Naive thymus-derived CD8-positive, alpha-beta T cell (primary cell): ENCODE measurements at regions not wholly inside any gene's neighbourhood (a gene's known extent, or its start where the extent isn't known, plus 50 kb on each side); places are given as distances from the start of the nearest gene placed in this dataset.
A peak's percentile ranks its signal among the peaks of the same experiment; 100 is the strongest.

Experiments
- ATAC-seq, 2 donors: fragments of 150-1000 bp; cut with Tn5 transposase in 1 of 2; sonication (Bioruptor Pico), chemical (Tn5 transposase) in 1 of 2; 1 replicate in 1 of 2; 2 replicates in 1 of 2; pipeline ENCODE4 v1.10.0; 2021; ENCODE audit warnings: mild to moderate bottlenecking in 2 of 2, moderate library complexity in 2 of 2
- POLR2A ChIA-PET: fragments of 350-600 bp; sonication (Branson Sonifier 250); formaldehyde crosslinking; loops from one replicate; lab custom pipeline; 2021; ENCODE audit warnings: antibody characterized with exemption; lab: Charles Lee
- DNase-seq, 10 donors: peaks; one replicate each; pipeline versions ENCODE4 v3.0.0 to v3.0.0-alpha.2; 2020 to 2022
- H3K27ac Mint-ChIP-seq, 10 donors: one replicate each; pipeline ENCODE4 v1.8.0; 2020 to 2022; ENCODE audit warnings: mild to moderate bottlenecking in 10 of 10, mixed read lengths in 10 of 10, moderate library complexity in 4 of 10, inconsistent platforms in 1 of 10
- H3K27me3 Mint-ChIP-seq, 5 donors: one replicate each; pipeline ENCODE4 v1.8.0; 2021 to 2022; ENCODE audit warnings: mixed read lengths in 5 of 5
- H3K36me3 Mint-ChIP-seq, 3 donors: one replicate each; pipeline ENCODE4 v1.8.0; 2020 to 2022; ENCODE audit warnings: mixed read lengths in 3 of 3, mild to moderate bottlenecking in 2 of 3, inconsistent platforms in 1 of 3
- H3K4me1 Mint-ChIP-seq, 4 donors: one replicate each; pipeline ENCODE4 v1.8.0; 2021 to 2022; ENCODE audit warnings: mixed read lengths in 4 of 4
- H3K4me3 Mint-ChIP-seq, 10 donors: one replicate each; pipeline ENCODE4 v1.8.0; 2020 to 2022; ENCODE audit warnings: mild to moderate bottlenecking in 10 of 10, mixed read lengths in 10 of 10, moderate library complexity in 6 of 10, inconsistent platforms in 1 of 10
- H3K9me3 Mint-ChIP-seq, 9 donors: one replicate each; pipeline ENCODE4 v1.8.0; 2020 to 2022; ENCODE audit warnings: mixed read lengths in 9 of 9, mild to moderate bottlenecking in 3 of 9, inconsistent platforms in 1 of 9, moderate library complexity in 1 of 9

- H3K4me1 Mint-ChIP-seq = peaks cover 0 to 2% (median 0%) of the 10 kb centered on the region in 4 donors
- H3K9me3 Mint-ChIP-seq = no peaks in the 10 kb centered on the region
- H3K27ac Mint-ChIP-seq = peak overlapping the region in 1 of 10 donors; percentile 79
- POLR2A ChIA-PET = interaction anchor here (0.6 kb wide), 1 partner anchor 291 kb away, joined by 3 read pairs; no protein-coding TSS in a partner anchor
- ATAC-seq (no peak), DNase-seq (no peak)
- no peaks in the 10 kb centered on the region for H3K36me3 Mint-ChIP-seq
- H3K27me3 Mint-ChIP-seq = peaks cover 4 to 24% (median 6%) of the 10 kb centered on the region in 5 donors
- no peak overlapping the region for H3K4me3 Mint-ChIP-seq
Measured at GRCh38 chr6:108745664-108746336, 102.4 kb upstream of the ARMC2 start.

DNA sequence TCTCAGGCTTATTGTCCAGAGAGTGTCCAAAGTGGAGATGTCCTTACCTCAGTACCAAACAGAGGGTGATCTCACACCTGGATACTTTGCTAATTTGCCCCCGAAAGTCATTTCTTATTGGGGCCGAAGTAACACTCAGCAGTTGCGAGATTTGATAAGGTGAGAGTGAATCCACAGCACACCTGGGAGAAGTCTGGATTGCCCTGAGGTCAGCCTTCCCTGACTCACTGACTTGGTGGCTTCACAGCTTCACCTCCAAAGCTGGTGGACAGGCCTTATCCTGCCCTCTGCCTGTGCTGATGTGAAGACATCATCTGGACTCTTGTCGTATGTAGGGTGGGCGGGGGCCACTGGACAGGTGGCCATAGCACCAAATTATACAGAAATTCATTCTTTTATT is 101.9 kb upstream of the ARMC2 start:
- no peaks in the 10 kb centered on the region for H3K9me3 Mint-ChIP-seq
- no peak for DNase-seq
- no peak for ATAC-seq
- POLR2A ChIA-PET = no interaction called here
- H3K36me3 Mint-ChIP-seq = no peaks in the 10 kb centered on the region
- no peak overlapping the region for H3K4me3 Mint-ChIP-seq
- peaks cover 0 to 2% (median 0%) of the 10 kb centered on the region in 4 donors for H3K4me1 Mint-ChIP-seq
- peaks cover 4 to 21% (median 6%) of the 10 kb centered on the region in 5 donors for H3K27me3 Mint-ChIP-seq
- no peak overlapping the region for H3K27ac Mint-ChIP-seq

DNA sequence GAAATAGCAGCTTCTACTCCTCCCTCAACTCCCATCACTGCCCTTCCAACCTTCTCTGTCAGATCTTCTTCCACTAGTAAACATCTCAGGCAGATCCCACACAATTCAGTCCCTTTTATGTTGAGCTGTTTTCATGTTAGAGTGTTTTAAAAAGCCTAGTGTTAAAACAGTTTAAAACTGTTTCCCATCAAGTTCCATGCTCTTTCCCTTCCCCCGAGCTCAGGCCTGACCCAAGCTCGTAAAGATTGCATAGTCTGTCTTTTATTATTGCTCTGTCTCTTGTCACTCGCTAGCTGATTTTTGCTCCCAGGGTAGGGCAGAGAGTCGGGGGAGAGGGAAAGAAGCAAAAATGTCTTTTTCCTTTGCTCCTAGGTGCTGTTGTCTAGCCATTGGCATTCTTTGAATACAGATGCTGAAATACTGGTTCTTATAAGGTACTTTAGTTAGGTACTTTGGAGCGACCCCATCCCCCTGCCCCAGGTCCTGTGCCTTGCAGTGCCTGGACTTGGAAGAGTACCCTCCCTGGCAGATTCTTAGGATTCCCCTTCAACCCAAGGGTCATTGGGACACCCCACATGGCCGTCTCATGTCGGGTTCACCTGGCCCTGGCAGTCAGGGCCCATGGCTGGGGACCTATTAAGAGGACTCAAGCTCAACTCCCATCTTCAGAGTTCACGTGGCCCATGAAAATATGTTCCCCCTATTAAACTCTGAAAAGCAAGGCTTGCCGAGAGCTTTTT is 101.2 kb upstream of the ARMC2 start:
- no peak for DNase-seq
- H3K27me3 Mint-ChIP-seq = peaks cover 4 to 14% (median 6%) of the 10 kb centered on the region in 5 donors
- no peak overlapping the region for H3K4me3 Mint-ChIP-seq
- H3K27ac Mint-ChIP-seq = peak overlapping the region in 1 of 10 donors; percentile 75
- no peaks in the 10 kb centered on the region for H3K9me3 Mint-ChIP-seq
- peaks cover 0 to 2% (median 0%) of the 10 kb centered on the region in 4 donors for H3K4me1 Mint-ChIP-seq
- POLR2A ChIA-PET = no interaction called here
- ATAC-seq = no peak
- no peaks in the 10 kb centered on the region for H3K36me3 Mint-ChIP-seq

- Mint-ChIP-seq H3K4me1 (peaks cover 0 to 2% (median 0%) of the 10 kb centered on the region in 4 donors), H3K27me3 (peaks cover 4 to 14% (median 6%) of the 10 kb centered on the region in 5 donors), H3K27ac (no peak overlapping the region), H3K9me3 (no peaks in the 10 kb centered on the region), H3K36me3 (no peaks in the 10 kb centered on the region), H3K4me3 (no peak overlapping the region)
- ATAC-seq = no peak
- no peak for DNase-seq
- POLR2A ChIA-PET = no interaction called here
Measured at GRCh38 chr6:108748055-108748454, 100.2 kb upstream of the ARMC2 start.

DNA sequence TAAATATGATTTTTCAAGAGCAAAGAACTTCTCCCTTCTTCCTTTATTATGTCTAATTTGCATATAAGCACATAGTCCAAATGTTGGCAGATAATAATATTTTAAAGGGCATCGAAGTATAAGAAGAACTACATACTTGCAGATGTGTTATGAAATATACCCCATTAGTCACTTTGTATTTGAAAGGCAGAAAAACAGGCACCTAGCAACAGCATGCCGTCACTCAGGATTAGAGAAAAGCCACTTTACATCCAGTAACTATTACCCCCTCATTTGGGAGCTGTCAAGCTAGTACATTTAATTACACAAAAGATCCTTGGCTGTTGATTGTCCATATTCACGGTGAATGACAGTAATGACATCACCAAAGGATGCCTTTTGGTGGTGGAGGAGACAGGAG is 99.3 kb upstream of the ARMC2 start:
- Mint-ChIP-seq H3K4me1 (peaks cover 0 to 2% (median 0%) of the 10 kb centered on the region in 4 donors), H3K36me3 (no peaks in the 10 kb centered on the region), H3K27me3 (peaks cover 0 to 11% (median 3%) of the 10 kb centered on the region in 5 donors), H3K27ac (no peak overlapping the region), H3K9me3 (no peaks in the 10 kb centered on the region), H3K4me3 (no peak overlapping the region)
- POLR2A ChIA-PET = no interaction called here
- no peak for DNase-seq
- ATAC-seq = no peak

DNA sequence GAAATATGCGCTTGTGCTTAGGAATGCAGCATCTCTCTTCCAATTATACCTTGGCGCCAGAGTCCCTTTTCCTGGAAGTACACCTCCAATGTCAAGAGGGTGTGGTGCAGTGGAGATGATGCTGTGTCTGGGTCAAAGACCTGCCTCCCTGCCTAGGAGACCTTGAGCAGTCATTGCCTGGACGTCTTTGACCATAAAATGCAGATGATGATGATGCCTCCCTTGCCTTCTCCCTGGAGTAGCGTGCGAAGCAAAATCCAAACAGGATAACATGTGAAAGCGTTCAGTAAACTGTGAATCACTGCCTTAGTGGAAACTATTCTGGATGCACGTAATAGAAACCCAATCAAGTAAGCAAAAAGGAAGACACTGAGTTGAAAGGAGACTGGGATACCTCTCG is 97.4 kb upstream of the ARMC2 start:
- POLR2A ChIA-PET = no interaction called here
- Mint-ChIP-seq H3K4me1 (peaks cover 0 to 2% (median 0%) of the 10 kb centered on the region in 4 donors), H3K36me3 (no peaks in the 10 kb centered on the region), H3K4me3 (no peak overlapping the region), H3K9me3 (no peaks in the 10 kb centered on the region), H3K27me3 (peaks cover 0 to 7% (median 3%) of the 10 kb centered on the region in 5 donors), H3K27ac (no peak overlapping the region)
- ATAC-seq (no peak), DNase-seq (no peak)

DNA sequence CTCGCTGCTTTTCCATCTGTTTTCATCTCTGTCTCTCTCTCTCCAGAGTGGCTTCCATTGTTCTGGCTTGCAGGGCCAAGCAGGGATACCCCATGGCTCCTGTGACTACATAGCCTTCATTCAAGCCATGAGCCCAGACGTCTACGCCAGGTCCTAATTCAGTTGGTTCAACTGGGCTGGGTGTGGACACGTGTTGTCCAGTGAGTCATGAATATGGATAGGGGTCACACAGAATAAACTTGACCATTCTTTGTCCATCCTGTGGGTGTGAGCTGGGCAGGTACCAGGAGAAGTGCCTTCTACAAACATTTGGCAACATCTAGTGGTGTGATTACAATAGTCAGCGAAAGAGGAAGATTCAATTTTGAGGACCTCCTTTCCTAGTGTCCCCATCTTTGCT is 96.9 kb upstream of the ARMC2 start:
- H3K4me1 Mint-ChIP-seq = peaks cover 0 to 2% (median 0%) of the 10 kb centered on the region in 4 donors
- POLR2A ChIA-PET = no interaction called here

GRCh38 chr6:108751851-108752732 is 96.1 kb upstream of the ARMC2 start:
- no peaks in the 10 kb centered on the region for H3K4me1 Mint-ChIP-seq
- peaks cover 0 to 5% (median 3%) of the 10 kb centered on the region in 5 donors for H3K27me3 Mint-ChIP-seq
- no peak overlapping the region for H3K4me3 Mint-ChIP-seq
- DNase-seq = no peak
- POLR2A ChIA-PET = no interaction called here
- ATAC-seq = no peak
- H3K36me3 Mint-ChIP-seq = no peaks in the 10 kb centered on the region
- no peak overlapping the region for H3K27ac Mint-ChIP-seq
- no peaks in the 10 kb centered on the region for H3K9me3 Mint-ChIP-seq

More for the DNA sequence above, 96.9 kb upstream of the ARMC2 start:
- Mint-ChIP-seq H3K27me3 (peaks cover 0 to 7% (median 3%) of the 10 kb centered on the region in 5 donors), H3K9me3 (no peaks in the 10 kb centered on the region), H3K36me3 (no peaks in the 10 kb centered on the region), H3K4me3 (no peak overlapping the region), H3K27ac (no peak overlapping the region)
- no peak for DNase-seq
- no peak for ATAC-seq

GRCh38 chr6:108752733-108753590 is 95.3 kb upstream of the ARMC2 start:
- H3K27me3 Mint-ChIP-seq = peaks cover 0 to 4% (median under 1%) of the 10 kb centered on the region in 5 donors
- H3K36me3 Mint-ChIP-seq = no peaks in the 10 kb centered on the region
- H3K4me3 Mint-ChIP-seq = no peak overlapping the region
- POLR2A ChIA-PET = no interaction called here
- H3K9me3 Mint-ChIP-seq = no peaks in the 10 kb centered on the region
- no peaks in the 10 kb centered on the region for H3K4me1 Mint-ChIP-seq
- no peak for ATAC-seq
- DNase-seq = no peak
- H3K27ac Mint-ChIP-seq = no peak overlapping the region

DNA sequence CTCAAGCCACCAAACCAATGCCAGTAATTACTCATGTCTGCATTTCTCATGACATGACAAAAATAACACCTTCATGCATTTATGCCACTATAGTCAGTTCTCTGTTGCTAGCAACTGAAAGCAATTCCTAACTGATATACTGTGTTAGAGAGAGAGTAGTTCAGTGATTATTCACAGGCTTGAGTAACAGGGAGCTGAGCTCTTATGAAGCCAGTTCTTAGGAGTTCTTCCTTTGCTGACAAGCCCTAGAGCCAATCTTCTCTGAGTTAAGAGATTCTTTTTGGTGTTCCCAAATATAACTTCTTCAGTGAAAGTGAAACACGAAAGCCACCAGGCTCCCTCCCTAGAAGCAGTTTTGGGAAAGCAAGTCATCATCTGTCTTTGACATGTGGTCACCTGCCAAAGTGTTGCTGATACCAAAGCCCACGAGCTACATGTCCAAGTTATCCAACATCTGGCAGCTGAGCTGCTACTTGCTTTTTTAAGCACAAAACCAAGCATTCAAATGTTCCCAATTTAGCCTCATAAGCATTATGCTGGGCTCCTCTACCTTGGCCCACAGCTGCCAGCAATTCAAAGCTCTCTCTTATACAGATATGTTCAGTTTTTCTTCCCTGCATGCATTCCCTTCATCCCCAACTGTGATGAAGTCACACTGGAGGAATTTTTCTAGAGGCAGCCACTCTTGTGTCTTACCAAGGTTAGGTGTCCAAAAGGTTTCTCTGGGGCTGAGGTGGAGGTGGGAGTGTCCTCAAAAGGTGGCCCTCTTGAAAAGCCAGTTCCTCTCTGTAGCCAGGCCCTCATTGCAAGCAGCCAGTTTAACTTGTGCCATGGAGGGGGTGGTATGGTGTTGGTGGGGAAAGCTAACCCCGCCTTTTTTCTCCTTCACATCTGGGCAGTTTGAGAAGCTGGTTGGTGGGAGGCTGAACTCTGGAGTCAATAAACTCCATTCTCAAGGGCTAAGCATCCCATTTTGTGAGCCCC is 92.7 kb upstream of the ARMC2 start:
- H3K4me3 Mint-ChIP-seq = no peak overlapping the region
- no peak overlapping the region for H3K27ac Mint-ChIP-seq
- no peaks in the 10 kb centered on the region for H3K9me3 Mint-ChIP-seq
- H3K4me1 Mint-ChIP-seq = no peaks in the 10 kb centered on the region
- no peaks in the 10 kb centered on the region for H3K36me3 Mint-ChIP-seq
- POLR2A ChIA-PET = no interaction called here
- H3K27me3 Mint-ChIP-seq = peaks cover 0 to 7% (median 0%) of the 10 kb centered on the region in 5 donors
- DNase-seq (no peak), ATAC-seq (no peak)

- H3K4me3 Mint-ChIP-seq = no peak overlapping the region
- DNase-seq (no peak), ATAC-seq (no peak)
- no peak overlapping the region for H3K27ac Mint-ChIP-seq
- peaks cover 0 to 2% (median under 1%) of the 10 kb centered on the region in 4 donors for H3K4me1 Mint-ChIP-seq
- POLR2A ChIA-PET = no interaction called here
- H3K27me3 Mint-ChIP-seq = peaks cover 0 to 19% (median 4%) of the 10 kb centered on the region in 5 donors
- H3K9me3 Mint-ChIP-seq = no peaks in the 10 kb centered on the region
- no peaks in the 10 kb centered on the region for H3K36me3 Mint-ChIP-seq
Measured at GRCh38 chr6:108757357-108757756, 90.9 kb upstream of the ARMC2 start.
